ENCODE measurements at regions not wholly inside any gene's neighbourhood (a gene's known extent, or its start where the extent isn't known, plus 50 kb on each side); places are given as distances from the start of the nearest gene placed in this dataset.

DNA sequence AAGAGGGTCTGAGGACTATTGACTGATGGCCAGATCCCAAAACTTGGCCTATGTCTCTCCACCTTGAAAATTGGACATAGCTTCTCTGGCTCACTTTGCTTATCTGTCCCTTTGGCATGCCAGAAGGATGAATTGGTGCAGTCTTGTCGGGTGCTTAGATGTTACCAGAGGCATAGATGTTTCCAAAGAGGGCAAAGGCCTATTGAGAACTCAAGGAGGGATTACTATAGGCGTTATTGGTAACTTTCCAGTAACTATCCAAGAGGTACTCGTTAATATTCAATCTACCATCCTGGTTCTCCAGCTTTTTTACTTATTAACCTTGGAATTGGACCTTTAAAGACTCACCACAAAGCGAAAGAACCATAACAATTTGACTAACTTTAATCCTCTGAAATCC is 368.3 kb upstream of the ESRRG start:
- TF ChIP-seq, protein P1, sequence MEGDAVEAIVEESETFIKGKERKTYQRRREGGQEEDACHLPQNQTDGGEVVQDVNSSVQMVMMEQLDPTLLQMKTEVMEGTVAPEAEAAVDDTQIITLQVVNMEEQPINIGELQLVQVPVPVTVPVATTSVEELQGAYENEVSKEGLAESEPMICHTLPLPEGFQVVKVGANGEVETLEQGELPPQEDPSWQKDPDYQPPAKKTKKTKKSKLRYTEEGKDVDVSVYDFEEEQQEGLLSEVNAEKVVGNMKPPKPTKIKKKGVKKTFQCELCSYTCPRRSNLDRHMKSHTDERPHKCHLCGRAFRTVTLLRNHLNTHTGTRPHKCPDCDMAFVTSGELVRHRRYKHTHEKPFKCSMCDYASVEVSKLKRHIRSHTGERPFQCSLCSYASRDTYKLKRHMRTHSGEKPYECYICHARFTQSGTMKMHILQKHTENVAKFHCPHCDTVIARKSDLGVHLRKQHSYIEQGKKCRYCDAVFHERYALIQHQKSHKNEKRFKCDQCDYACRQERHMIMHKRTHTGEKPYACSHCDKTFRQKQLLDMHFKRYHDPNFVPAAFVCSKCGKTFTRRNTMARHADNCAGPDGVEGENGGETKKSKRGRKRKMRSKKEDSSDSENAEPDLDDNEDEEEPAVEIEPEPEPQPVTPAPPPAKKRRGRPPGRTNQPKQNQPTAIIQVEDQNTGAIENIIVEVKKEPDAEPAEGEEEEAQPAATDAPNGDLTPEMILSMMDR (IDR thresholded peaks at IDR 0.05; ENCODE audit: low read depth, low read length, missing input control), result no peak
- TF ChIP-seq TAF1 (conservative IDR thresholded peaks at IDR 0.05) (no peak), HNF4A (conservative IDR thresholded peaks at IDR 0.05) (no peak)
